GM19324 (cell line): ENCODE measurements at regions not wholly inside any gene's neighbourhood (a gene's known extent, or its start where the extent isn't known, plus 50 kb on each side); places are given as distances from the start of the nearest gene placed in this dataset.
"Not testable (repeated sequence)": the region's sequence is repeated elsewhere in the genome, so short reads cannot be mapped to it uniquely, and the experiment has no call there.

Source experiments
- ATAC-seq: cut with Tn5 transposase; IDR thresholded peaks from one replicate; pipeline ENCODE4 v1.9.1; 2021; ENCODE audit warnings: mild to moderate bottlenecking, moderate library complexity; ENCODE audit not compliant: unreplicated experiment, low FRiP score

DNA sequence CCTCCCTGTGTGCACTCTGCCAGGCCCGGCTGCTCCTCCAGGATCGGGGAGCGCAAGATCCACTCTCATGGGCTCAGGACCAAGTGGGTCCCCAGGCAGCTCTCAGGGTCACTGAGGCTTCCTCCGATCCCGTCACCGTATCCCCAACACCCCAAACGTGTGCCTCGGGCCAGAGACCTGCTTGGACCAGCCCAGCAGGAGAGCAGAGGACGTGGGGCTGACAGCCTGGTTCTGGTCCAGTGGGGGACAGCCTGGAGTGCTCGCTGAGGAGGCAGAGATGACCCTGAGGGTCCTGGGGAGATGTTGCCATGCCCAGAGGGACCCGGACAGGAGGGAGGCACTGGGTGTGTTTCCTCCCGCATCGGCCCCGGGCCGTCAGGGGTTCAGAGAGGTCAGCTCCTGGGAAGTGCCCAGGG, 1402.6 kb downstream of the BRD1 start:
- no peak for ATAC-seq

DNA sequence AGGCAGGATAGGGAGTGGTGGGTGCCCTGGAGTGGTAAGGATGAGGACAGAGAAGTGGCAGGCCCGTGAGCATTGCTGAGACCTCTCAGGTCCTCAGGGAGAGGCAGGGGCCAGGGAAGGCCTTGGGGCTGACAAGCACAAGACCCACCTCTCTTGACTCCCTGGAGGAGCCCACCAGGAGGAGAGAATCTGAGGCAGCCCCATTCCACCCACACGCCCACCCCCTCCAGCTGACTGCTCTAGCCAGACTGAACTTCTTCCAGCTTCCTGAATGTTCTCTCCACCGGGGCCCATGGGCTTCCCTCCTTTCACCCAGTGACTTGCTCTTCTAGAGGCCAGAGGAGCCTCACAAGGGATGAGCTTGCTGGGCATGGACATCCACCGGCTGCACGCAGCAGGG, 1403.0 kb downstream of the BRD1 start:
- no peak for ATAC-seq

DNA sequence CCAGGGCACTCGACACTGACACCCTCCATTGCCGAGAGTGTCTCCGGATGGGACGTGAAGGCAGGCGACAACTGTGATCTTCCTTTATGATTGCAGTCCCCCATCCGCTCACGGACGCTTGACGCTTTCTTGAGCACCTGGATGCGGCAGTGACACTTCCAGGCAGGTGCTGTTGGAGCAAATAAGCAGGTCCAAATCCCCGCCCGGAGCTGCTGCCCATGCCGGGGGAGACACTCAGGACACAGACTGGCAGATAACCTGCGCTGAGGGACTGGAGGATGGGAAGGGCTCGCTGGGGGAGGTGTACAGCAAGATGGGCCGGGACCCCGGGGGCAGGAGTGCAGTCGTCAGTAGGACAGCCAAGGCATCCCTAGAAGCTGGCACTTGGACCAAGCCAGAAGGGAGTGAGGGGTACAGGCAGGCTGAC, 1403.5 kb downstream of the BRD1 start:
- ATAC-seq = no peak

- no peak for ATAC-seq
Observed at GRCh38 chr22:48423481-48423911, 1404.2 kb downstream of the BRD1 start.

DNA sequence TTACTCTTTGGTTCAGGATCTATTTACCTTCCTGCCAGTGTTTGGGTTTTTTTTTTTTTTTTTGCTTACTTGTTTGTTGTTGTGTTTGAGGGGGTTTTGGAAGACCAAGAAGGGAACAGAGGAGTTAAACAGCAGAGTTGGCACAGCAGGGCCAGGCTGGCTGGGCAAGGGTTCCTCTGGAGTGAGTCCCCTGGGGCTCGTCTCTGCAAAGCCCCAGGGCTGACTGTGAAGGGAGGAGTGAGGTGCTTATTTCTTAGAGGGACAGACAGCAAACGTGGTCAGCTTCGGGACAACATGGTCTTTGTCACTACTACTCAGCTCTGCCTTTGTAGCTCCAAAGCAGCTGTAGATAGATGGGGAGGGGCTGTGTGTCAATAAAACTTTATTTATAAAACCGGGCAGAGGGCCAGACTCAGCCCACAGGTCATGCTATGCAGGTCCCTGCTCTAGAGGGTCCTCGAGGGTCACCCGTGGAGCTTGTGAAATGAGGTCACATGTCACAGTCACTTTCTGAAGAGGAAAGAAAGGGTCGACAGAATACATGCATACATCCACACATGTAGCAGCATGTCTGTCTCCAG, 1404.7 kb downstream of the BRD1 start:
- ATAC-seq = no peak

DNA sequence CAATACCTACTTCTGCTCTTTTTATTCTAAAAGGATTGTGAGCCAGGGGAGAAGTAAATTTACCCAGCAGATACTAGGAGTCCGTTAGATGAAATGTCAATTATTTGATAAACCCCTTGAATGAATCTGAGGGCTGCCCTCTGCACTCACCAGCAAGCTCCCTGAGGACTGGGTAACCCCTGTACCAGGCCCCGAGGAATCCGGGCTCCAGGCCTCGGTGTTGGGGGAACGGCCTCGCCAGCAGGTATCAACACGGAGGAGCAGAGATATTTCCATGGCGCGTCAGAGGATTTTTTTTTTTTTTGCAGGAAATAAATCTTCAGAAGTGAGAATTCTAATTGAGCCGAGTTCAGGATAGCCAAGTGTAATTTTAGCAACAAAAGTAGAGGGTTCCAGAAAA, 1408.8 kb downstream of the BRD1 start:
- ATAC-seq = no peak

GRCh38 chr22:48417225-48418070, 1410.2 kb downstream of the BRD1 start:
- ATAC-seq = no peak

DNA sequence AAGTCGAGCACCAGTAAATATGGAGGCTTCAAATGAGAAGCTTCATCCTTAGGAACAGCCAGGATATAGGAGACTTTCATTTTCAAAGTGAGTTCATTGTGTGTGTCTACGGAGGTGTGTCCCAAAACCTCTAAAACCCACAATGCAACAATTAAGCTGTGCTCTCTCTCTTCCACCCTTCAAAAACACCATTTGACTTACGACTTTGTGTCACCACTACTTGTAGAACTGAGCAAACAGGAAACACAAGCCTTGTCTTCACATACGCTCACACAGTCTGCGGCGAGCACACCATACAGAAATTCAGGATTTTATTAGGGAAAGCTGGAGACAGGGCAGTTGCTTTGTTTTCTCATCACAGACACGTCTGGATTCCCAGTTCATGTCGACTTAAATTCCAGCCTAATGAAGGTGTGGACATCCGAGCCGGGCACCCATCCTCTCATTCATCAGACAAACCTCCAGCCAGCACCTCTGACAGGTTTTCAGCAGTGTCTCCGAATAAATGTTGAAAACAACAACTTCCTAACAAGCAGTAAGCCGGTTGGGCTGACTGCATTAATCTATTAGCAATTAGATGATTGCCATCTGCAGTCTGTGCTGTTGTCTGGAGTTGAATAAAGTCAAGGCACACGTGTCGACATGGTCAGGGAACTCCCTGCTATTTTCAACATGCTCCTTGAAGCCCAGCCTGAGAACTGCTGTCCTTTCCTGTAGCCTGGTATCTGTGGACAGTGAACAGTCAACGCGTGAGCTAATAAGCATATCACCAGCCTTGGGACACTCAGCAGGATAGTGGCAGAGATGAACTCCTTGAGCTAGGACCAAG, 1411.1 kb downstream of the BRD1 start:
- no peak for ATAC-seq

- no peak for ATAC-seq
Observed at GRCh38 chr22:48415520-48415919, 1412.2 kb downstream of the BRD1 start.

DNA sequence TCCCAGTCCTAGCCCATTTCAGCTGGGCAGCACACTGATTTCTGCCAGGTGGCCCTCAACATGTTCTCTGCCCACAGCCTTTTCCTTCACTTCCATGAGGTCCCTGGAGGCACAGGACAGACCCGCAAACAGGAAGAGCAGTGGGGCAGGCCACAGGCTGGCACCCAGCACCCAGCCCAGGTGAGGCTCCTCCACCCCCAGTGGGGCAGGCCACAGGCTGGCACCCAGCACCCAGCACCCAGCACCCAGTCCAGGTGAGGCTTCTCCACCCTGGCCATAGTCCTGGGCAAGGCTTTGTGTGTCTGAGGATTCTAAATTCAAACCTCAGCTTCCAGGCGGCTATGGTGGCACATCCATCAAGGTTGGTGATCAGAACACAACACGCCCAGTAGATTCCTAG, 1413.0 kb downstream of the BRD1 start:
- ATAC-seq = no peak

DNA sequence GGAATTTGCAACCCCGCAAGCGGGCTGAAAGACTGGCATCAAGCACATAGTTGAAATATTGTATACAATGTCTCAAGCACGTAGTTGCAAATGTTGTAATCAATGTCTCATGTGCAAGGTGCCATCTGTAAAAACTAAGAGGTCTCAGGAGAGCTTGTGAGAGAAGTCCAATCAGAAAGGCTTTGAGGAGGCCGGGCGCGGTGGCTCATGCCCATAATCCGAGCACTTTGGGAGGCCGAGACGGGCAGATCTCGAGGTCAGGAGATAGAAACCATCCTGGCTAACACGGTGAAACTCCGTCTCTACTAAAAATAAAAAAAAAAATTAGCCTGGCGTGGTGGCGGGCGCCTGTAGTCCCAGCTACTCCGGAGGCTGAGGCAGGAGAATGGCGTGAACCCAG, 1414.7 kb downstream of the BRD1 start:
- not testable (repeated sequence) for ATAC-seq

DNA sequence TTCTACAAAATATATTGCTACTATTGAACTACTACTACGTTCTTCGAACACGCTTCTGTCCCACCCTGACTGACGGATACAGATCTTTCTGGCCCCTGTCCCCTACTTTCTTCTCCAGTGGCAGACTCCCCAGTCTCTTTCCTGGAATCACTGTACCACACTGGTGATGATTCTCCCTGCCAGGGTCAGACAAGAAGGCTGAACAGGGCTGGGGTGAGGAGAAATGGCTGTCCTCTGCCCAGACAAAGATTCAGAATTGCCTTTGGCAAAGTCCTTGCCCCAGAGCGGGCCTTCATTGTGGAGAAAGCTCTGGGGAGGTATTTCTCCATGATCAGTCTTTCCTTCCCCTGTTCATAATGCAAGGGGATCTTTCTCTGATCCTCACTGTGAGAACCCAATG, 1417.1 kb downstream of the BRD1 start:
- no peak for ATAC-seq

DNA sequence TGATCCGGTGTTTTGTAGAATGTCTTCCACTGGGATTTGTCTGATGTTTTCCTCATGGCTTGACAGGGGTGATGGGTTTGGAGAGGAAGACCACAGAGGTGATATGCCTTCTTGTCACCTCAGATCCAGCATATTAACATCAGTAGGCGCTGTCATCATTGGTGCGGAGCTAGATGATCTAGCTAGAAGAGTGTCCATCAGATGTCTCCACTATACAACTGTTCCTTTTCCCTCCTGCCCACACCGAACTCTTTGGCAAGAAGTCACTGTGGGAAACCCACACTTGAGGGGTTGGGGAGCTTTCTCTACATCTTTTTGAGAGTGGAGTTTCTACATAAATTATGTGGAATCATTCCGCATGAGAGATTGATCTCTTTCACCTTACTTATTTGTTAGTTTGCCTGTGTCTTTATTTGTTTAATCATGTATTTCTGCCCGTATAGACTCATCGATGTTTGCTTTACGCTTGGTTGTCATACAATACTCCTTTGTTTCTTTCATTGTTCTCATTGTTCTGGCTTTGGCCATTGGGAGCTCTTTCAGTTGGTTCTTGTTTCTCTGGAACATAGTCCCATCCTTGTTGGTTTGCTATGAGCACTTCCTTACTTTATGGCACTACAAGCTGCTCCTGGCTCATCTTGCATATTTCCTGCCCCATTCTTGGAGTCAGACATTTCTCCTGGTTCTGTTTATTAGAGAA, 1420.3 kb downstream of the BRD1 start:
- no peak for ATAC-seq

GRCh38 chr22:48406161-48406560, 1421.5 kb downstream of the BRD1 start:
- ATAC-seq = no peak

GRCh38 chr22:48405741-48406140, 1421.9 kb downstream of the BRD1 start:
- ATAC-seq = no peak

GRCh38 chr22:48404801-48405447, 1422.7 kb downstream of the BRD1 start:
- no peak for ATAC-seq

DNA sequence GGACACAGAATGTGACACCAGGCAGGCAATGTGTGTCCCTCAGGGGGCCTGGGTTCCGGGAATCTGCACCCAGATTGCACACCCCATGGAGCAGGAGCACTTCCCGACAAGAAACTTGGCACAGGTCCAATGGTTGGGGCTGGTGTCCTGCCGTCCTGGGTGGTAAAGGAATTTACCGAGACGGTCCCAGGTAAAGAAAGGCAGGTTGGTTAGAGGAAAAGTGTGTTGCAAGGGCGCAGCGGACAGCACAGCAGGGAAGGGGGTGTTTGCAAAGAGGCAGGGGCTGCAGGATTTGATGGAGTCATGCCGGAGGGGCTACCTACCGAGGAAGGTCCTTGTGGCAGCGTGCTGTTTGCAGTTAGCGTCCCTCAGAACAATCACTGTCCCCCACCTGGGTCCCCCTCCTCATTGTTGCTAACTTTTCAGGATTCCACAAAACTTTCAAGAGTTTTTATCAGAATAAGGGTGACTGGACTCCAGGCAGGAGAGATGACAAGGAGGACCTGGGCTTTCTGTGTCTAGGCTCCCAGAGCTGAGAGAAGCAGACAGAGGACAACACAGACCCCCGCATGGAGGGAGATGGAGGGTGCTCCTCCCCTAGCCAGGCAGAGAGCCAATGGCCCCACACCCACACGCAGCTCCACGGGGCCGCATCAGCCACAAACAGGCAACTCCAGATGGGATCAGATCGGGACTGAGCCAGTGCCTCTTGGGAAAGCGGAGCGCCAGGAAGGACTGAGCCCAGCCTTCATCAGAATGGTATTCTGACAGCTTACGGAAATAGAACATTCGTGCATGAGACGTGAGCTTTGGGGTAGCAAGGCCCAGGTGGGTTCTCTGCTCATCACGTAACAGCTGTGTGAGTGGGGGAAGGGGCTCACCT, 1423.9 kb downstream of the BRD1 start:
- no peak for ATAC-seq

GRCh38 chr22:48402591-48403031, 1425.1 kb downstream of the BRD1 start:
- ATAC-seq = no peak

- ATAC-seq = not testable (repeated sequence)
Observed at GRCh38 chr22:48401523-48401922, 1426.2 kb downstream of the BRD1 start.
